ENCODE measurements at regions not wholly inside any gene's neighbourhood (a gene's known extent, or its start where the extent isn't known, plus 50 kb on each side); places are given as distances from the start of the nearest gene placed in this dataset.

- DNase-seq (ENCODE audit: low spot score): no peak
- Histone ChIP-seq H3K27ac (no peak overlapping the region), H3K4me3 (no peak overlapping the region)
- no peak for TF ChIP-seq CTCF (IDR thresholded peaks at IDR 0.05)
Measured at GRCh38 chr12:93135286-93136239, 206.5 kb upstream of the EEA1 start.

DNA sequence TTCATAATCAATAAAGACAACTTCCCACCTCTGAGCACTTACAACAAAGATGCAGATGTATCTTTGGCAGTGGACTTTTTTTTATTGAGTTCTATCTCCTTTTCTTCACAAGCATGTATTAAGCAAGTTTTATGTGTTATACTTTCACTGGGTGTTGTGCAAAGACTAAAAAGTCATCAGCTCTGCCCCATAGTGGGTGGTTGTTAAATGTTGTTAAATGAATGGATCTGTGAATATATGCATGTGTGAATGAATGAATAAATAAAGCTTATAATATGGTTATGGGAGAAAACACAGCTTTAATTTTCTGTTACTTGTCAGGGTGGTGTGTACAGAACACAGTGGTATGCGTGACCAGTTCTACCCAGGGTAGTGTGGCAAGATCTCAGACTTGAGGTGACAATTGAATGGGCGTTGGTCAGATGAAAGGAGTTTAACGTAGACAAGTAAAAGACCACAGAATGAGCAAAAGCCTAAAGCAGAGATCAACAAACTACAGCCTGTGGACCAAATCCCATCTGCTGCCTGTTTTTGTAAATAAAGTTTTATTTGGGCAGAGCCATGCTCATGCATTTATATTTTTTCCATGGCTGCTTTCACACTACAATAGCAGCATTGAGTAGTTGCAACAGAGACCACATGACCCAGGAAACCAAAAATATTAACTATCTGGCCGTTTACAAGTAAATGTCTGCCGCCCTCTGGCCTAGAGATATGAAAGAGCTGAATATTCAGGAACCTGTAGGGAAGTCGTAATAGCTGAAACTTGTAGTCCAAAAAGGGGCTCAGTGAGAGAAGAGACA, 207.4 kb upstream of the EEA1 start:
- Histone ChIP-seq H3K4me3 (no peak overlapping the region), H3K27ac (no peak overlapping the region)
- no peak for DNase-seq (ENCODE audit: low spot score)
- no peak for TF ChIP-seq CTCF (IDR thresholded peaks at IDR 0.05)

DNA sequence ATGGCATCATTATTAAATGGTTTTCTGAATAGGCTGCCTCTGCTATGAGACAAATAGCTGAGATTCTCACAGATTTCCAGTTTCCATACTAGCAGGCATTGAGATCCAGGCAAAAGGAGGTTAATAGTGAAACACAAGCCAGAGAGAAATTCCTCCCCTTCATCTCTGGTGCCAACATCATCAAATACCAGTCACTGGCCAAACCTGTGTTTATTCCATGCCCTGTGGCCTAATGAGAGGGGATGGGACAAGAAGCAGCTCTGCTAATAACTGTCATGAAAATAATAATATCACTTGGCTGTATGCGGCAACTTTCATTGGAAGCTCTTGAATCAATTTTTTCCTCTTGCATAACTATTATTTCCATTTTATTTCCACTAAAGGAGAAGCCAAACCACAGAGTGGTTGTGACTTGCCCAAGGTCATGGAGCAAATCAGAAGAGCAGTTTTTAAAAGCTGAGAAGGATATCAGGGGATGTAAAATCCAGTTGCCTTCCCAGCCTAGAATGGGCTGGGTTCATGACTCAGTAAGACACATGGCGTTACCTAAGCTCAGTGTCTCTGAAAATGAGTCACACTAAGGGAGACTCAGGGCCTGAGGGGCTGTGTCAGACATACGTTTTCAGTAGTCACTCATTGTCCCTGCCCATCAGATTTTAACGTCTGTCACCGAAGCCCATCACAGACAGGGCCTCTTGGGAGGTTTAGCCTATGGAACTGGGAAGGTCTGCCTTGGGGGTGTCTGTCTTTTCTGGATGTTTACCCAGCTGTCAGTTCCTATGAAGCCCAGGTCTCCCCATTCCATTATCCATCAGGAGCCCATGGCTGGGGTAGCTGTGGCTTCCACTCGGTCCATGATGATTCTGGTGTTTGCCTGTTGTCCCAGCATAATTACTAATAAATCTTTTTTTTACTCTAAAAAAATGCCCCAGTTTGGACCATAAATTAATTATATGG, 208.8 kb upstream of the EEA1 start:
- Histone ChIP-seq H3K4me3 (no peak overlapping the region), H3K27ac (peak overlapping the region in 1 of 2 donors; percentile 30)
- no peak for TF ChIP-seq CTCF (IDR thresholded peaks at IDR 0.05)
- no peak for DNase-seq (ENCODE audit: low spot score)

DNA sequence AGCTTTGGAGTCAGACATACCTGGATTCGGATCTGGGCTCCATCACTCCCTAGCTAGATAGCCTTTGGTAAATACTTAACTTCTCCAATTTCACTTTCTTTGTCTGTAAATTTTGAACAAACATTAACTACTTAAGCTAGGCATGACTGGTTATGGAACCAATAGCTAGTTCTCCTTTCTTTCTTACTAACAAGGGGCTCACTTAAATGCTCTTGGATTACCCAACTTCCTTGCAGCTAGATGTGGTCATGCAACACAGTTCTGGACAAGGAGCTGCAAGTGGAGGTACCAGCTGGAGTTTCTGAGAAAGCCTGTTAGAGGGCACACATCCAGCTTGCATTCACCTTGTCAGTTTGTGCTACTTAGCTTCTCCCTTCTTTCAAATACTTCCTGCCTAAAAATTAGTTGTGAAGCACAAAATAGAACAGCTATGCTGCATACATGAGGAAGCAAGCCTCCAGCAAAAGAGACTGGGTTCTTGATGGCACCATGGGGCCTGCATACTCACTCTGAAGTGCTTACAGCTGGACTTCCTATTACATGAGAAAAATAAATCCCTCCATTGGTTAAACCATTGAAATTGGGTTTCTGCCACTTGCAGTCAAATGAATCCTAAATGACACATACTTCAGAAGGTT, 210.1 kb upstream of the EEA1 start:
- Histone ChIP-seq H3K4me3 (no peak overlapping the region), H3K27ac (peak overlapping the region in 1 of 2 donors; percentile 2)
- TF ChIP-seq CTCF (IDR thresholded peaks at IDR 0.05): no peak
- no peak for DNase-seq (ENCODE audit: low spot score)

GRCh38 chr12:93140325-93140724, 211.2 kb upstream of the EEA1 start:
- H3K4me3 ChIP-seq: no peak overlapping the region
- H3K27ac ChIP-seq: no peak overlapping the region
- no peak for DNase-seq (ENCODE audit: low spot score)
- no peak for TF ChIP-seq CTCF (IDR thresholded peaks at IDR 0.05)

DNA sequence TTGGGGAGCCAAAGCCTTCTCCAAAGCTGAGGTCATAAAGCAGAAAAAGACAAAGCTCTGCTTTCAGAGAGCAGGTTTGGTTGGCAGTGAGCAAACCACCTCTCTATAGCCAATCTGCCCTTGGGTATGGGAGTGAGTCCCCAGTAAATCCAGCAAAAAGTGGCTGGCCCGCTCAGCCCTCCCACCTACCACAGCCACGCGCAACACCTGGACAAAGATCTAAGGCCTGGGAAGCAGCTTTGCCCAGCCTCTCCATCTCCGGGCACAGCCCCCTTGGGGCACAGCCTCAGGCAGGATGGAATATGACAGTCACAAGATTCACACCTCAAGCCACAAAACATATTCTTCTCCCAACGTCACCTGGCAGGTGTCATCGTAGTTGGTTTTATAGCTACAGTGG, 211.7 kb upstream of the EEA1 start:
- Histone ChIP-seq H3K4me3 (no peak overlapping the region), H3K27ac (no peak overlapping the region)
- no peak for TF ChIP-seq CTCF (IDR thresholded peaks at IDR 0.05)
- no peak for DNase-seq (ENCODE audit: low spot score)
